AG04450 (cell line): ENCODE measurements at regions not wholly inside any gene's neighbourhood (a gene's known extent, or its start where the extent isn't known, plus 50 kb on each side); places are given as distances from the start of the nearest gene placed in this dataset.

Source experiments
- CTCF ChIA-PET: fragments of 300-600, 350-600 bp; formaldehyde crosslinking; extraction: SDS; loops from one replicate; lab custom pipeline; 2022; ENCODE audit warnings: antibody characterized with exemption, inconsistent platforms; lab: Charles Lee
- POLR2A ChIA-PET: fragments of 350-600 bp; formaldehyde crosslinking; extraction: SDS; loops from one replicate; lab custom pipeline; 2021; ENCODE audit warnings: antibody characterized with exemption, inconsistent platforms; lab: Yijun Ruan, JAX
- DNase-seq: peaks from one replicate; pipeline ENCODE4 v3.0.0-alpha.2; 2011; ENCODE audit warnings: low read depth, low spot score
- H3K27ac ChIP-seq: one replicate; pipeline ENCODE4 v1.5.1; 2012; ENCODE audit warnings: low read depth, low read length, control low read depth
- H3K27me3 ChIP-seq: one replicate; pipeline ENCODE4 v1.6.0; 2012; ENCODE audit warnings: low read length; ENCODE audit not compliant: control insufficient read depth, insufficient read depth
- H3K4me3 ChIP-seq: 2 replicates; pipeline ENCODE4 v1.5.1; 2011; ENCODE audit warnings: mild to moderate bottlenecking, low read depth, low read length, control low read depth
- H3K9me3 ChIP-seq: 2 replicates; pipeline ENCODE4 v1.5.1; 2012; ENCODE audit warnings: low read length; ENCODE audit not compliant: control insufficient read depth, insufficient read depth
- CTCF ChIP-seq: IDR thresholded peaks from 2 replicates; pipeline ENCODE4 v1.5.1; 2011; ENCODE audit warnings: low read depth, low read length, control low read depth, inconsistent platforms

- ChIA-PET CTCF (no interaction called here), POLR2A (no interaction called here)
- Histone ChIP-seq H3K9me3 (peaks cover 22% of the 10 kb centered on the region), H3K27ac (no peak overlapping the region), H3K4me3 (no peak overlapping the region), H3K27me3 (no peaks in the 10 kb centered on the region)
- no peak for DNase-seq
- no peak for TF ChIP-seq CTCF
Observed at GRCh38 chr2:2926858-2927175, 450.8 kb downstream of the EIPR1 start.

- peaks cover 24% of the 10 kb centered on the region for H3K9me3 ChIP-seq
- H3K27me3 ChIP-seq: no peaks in the 10 kb centered on the region
- no peak overlapping the region for H3K4me3 ChIP-seq
- ChIA-PET POLR2A (no interaction called here), CTCF (no interaction called here)
- DNase-seq: no peak
- no peak for TF ChIP-seq CTCF
- no peak overlapping the region for H3K27ac ChIP-seq
Observed at GRCh38 chr2:2926009-2926857, 451.4 kb downstream of the EIPR1 start.

- ChIA-PET CTCF (no interaction called here), POLR2A (no interaction called here)
- Histone ChIP-seq H3K9me3 (peaks cover 45% of the 10 kb centered on the region), H3K27me3 (no peaks in the 10 kb centered on the region), H3K4me3 (no peak overlapping the region), H3K27ac (no peak overlapping the region)
- no peak for TF ChIP-seq CTCF
- no peak for DNase-seq
Observed at GRCh38 chr2:2922156-2922555, 455.5 kb downstream of the EIPR1 start.

- Histone ChIP-seq H3K9me3 (peaks cover 45% of the 10 kb centered on the region), H3K4me3 (no peak overlapping the region), H3K27me3 (no peaks in the 10 kb centered on the region), H3K27ac (no peak overlapping the region)
- POLR2A ChIA-PET: no interaction called here
- TF ChIP-seq CTCF: no peak
- CTCF ChIA-PET: no interaction called here
- no peak for DNase-seq
Observed at GRCh38 chr2:2921011-2921720, 456.5 kb downstream of the EIPR1 start.
